ENCODE measurements at regions not wholly inside any gene's neighbourhood (a gene's known extent, or its start where the extent isn't known, plus 50 kb on each side); places are given as distances from the start of the nearest gene placed in this dataset.

DNA sequence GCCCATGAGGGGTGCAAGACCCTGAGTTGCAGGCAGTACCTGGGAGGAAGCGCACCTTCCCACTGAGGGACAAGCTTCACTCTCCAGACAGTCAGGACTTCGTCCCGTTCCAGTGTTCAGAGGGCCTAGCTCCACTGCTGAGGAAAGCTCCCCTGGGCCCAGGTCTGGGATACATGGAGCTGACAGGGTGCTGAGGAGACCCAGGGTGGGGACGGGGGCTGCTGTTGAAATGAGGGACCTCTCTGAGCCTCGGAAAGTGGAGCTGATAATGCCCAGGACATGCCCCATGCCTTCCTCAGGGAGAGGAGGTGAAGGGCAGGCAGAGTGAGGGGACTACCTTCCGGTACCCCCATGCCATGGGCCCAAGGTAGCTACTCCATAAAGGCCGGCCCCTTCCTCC lies 169.2 kb upstream of the MYCN start:
- POLR2A ChIA-PET, result no interaction called here
- Mint-ChIP-seq H3K27me3 (ENCODE audit: low read depth) (no peaks in the 10 kb centered on the region), H3K27ac (no peak overlapping the region), H3K9me3 (ENCODE audit: insufficient read depth) (no peaks in the 10 kb centered on the region), H3K4me3 (no peak overlapping the region), H3K4me1 (ENCODE audit: low read depth) (no peaks in the 10 kb centered on the region), H3K36me3 (ENCODE audit: low read depth) (no peaks in the 10 kb centered on the region)
- ATAC-seq, result no peak
- CTCF ChIA-PET, result no interaction called here
- DNase-seq, result no peak

DNA sequence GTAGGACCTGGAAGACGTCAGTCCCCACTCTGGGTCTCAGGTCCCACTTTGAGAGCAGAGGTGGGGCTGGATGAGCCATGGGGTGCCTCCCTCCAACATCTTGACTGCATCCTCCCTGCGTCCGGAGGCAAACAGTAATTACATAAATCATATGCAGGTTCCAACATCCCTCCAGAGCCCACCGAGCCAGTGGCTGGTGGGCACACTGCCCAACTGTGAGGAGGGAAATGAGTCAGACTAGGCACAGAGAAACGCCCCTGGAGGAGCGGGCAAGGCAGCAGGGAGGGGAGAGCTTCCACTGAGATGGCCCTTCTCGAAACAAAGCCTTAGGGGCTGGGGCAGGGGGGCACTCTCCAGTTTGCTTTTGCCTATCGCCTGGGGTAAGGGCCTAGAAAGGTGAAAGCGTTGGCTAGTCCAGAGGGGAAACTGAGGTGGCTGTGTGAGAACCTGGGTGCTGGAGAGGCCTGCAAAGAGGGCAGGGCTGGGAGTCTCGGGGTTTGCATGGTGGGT lies 168.2 kb upstream of the MYCN start:
- ATAC-seq (no peak), DNase-seq (no peak)
- CTCF ChIA-PET, result no interaction called here
- H3K4me1 Mint-ChIP-seq (ENCODE audit: low read depth), result no peaks in the 10 kb centered on the region
- POLR2A ChIA-PET, result no interaction called here
- no peak overlapping the region for H3K27ac Mint-ChIP-seq
- no peak overlapping the region for H3K4me3 Mint-ChIP-seq
- H3K36me3 Mint-ChIP-seq (ENCODE audit: low read depth), result no peaks in the 10 kb centered on the region
- H3K27me3 Mint-ChIP-seq (ENCODE audit: low read depth), result peaks cover 3% of the 10 kb centered on the region
- H3K9me3 Mint-ChIP-seq (ENCODE audit: insufficient read depth), result no peaks in the 10 kb centered on the region

DNA sequence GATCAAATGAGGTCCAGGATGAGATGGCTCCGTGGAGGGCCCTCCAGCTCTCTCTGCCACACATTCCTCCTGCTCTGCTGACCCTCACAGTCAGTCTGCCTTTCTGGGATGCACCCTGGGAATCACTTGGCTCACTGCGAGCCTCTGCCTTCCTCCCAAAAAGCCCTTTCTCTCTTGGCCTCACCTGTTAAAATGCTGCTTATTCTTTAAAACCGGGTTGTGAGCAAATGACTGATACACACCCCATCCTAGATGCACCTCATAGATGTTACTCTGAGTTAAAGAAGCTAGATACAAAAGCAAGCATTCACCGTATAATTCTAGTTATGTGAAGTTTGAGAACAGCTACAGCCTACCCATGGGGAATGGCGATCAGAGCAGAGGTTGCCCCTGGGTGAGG lies 167.7 kb upstream of the MYCN start:
- Mint-ChIP-seq H3K27me3 (ENCODE audit: low read depth) (peaks cover 3% of the 10 kb centered on the region), H3K4me3 (no peak overlapping the region), H3K36me3 (ENCODE audit: low read depth) (no peaks in the 10 kb centered on the region), H3K9me3 (ENCODE audit: insufficient read depth) (no peaks in the 10 kb centered on the region), H3K27ac (no peak overlapping the region), H3K4me1 (ENCODE audit: low read depth) (no peaks in the 10 kb centered on the region)
- ATAC-seq (no peak), DNase-seq (no peak)
- ChIA-PET POLR2A (no interaction called here), CTCF (no interaction called here)

DNA sequence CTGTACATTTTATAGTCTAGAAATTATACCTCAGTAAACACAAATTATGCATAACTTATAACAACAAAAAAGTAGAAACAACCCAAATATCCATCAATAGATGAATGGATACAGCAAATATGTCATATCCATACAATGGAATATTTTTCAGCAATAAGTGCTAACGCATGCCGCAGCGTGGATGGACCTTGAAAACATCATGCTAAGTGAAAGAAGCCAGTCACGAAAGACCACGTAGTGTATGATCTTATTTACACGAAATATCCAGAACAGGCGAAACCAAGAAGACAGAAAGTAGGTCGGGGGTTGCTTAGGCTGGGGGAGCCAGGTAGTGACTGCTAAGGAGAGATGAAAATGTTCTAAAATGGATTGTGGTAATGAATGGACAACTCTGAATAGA lies 167.1 kb upstream of the MYCN start:
- no peaks in the 10 kb centered on the region for H3K4me1 Mint-ChIP-seq (ENCODE audit: low read depth)
- H3K27ac Mint-ChIP-seq, result no peak overlapping the region
- DNase-seq (no peak), ATAC-seq (no peak)
- H3K9me3 Mint-ChIP-seq (ENCODE audit: insufficient read depth), result no peaks in the 10 kb centered on the region
- no peaks in the 10 kb centered on the region for H3K36me3 Mint-ChIP-seq (ENCODE audit: low read depth)
- ChIA-PET POLR2A (no interaction called here), CTCF (no interaction called here)
- H3K27me3 Mint-ChIP-seq (ENCODE audit: low read depth), result peaks cover 3% of the 10 kb centered on the region
- H3K4me3 Mint-ChIP-seq, result no peak overlapping the region

DNA sequence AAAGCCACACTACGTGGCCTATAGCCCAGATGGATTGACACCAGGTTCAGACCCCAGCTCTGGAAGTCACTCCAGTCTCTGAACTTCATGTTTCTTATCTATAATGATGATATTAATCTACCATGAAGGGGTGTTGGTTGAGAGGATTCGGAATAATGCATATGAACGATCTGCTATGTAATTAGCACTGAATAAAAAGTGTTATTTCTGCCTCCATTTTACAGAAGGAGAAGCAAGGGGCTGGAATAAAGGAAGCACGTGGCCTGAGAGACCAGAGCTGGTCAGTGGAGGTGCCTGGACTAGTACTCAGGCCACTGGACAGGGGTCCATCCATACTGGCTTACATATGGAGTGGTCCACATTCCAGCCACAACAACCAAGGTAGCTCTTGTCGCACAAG lies 166.5 kb upstream of the MYCN start:
- Mint-ChIP-seq H3K27me3 (ENCODE audit: low read depth) (peaks cover 3% of the 10 kb centered on the region), H3K36me3 (ENCODE audit: low read depth) (no peaks in the 10 kb centered on the region), H3K27ac (no peak overlapping the region), H3K4me1 (ENCODE audit: low read depth) (no peaks in the 10 kb centered on the region), H3K9me3 (ENCODE audit: insufficient read depth) (no peaks in the 10 kb centered on the region), H3K4me3 (no peak overlapping the region)
- DNase-seq (no peak), ATAC-seq (no peak)
- ChIA-PET POLR2A (no interaction called here), CTCF (no interaction called here)

DNA sequence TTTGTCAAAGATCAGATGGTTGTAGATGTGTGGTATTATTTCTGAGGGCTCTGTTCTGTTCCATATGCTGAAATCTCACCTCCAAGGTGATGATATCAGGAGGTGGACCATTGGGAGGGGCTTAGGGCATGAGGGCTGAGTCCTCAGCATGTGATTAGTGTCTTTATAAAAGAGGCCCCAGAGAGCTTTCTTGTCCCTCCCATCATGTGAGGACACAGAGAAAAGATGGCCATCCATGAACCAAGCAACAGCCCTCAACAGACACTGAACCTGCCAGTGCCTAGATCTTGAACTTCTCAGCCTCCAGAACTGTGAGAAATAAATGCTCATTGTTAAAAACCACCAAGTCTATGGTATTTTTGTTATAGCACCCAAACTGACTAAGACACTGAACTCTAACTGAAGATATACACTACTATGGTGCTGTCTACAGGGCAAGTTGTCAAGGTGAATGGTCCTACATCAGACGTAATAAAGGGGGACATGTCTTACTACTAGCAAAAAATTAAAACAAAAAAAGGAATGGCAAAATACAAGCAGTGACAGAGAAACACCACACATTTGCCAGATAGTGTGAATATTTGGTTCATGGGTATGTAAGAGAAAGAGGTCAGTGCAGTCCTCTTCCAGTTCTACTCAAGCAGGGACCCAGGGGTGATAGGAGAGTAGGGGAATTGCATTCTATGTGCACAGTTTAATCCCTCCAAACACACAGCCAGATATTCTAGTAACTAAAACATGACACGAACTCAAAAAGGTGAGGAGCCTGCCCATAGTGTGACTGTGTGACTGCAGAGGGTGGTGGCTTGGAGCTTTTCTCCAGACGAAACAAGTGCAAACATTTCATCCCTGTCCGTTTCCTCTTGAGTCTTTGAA lies 164.4 kb upstream of the MYCN start:
- ChIA-PET POLR2A (no interaction called here), CTCF (no interaction called here)
- ATAC-seq (no peak), DNase-seq (no peak)
- Mint-ChIP-seq H3K4me1 (ENCODE audit: low read depth) (no peaks in the 10 kb centered on the region), H3K27ac (no peak overlapping the region), H3K27me3 (ENCODE audit: low read depth) (peaks cover 3% of the 10 kb centered on the region), H3K36me3 (ENCODE audit: low read depth) (no peaks in the 10 kb centered on the region), H3K9me3 (ENCODE audit: insufficient read depth) (no peaks in the 10 kb centered on the region), H3K4me3 (no peak overlapping the region)

DNA sequence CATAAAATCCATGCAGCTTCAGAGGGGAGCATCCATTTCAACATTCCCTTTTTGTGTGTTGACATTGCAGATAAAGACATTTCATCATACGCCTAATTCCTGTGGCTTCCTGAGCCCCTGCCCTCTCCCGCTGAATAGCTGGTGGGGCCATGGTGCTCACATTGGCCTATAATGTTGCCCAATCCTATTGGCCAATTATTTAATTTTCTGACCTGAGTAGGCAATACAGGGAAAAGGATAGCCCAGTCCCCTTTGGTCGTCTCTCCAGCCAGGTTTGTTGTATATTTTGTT lies 163.8 kb upstream of the MYCN start:
- POLR2A ChIA-PET, result no interaction called here
- Mint-ChIP-seq H3K36me3 (ENCODE audit: low read depth) (no peaks in the 10 kb centered on the region), H3K9me3 (ENCODE audit: insufficient read depth) (no peaks in the 10 kb centered on the region), H3K4me1 (ENCODE audit: low read depth) (no peaks in the 10 kb centered on the region), H3K4me3 (no peak overlapping the region), H3K27me3 (ENCODE audit: low read depth) (peaks cover 3% of the 10 kb centered on the region), H3K27ac (no peak overlapping the region)
- CTCF ChIA-PET, result no interaction called here
- ATAC-seq (no peak), DNase-seq (no peak)

DNA sequence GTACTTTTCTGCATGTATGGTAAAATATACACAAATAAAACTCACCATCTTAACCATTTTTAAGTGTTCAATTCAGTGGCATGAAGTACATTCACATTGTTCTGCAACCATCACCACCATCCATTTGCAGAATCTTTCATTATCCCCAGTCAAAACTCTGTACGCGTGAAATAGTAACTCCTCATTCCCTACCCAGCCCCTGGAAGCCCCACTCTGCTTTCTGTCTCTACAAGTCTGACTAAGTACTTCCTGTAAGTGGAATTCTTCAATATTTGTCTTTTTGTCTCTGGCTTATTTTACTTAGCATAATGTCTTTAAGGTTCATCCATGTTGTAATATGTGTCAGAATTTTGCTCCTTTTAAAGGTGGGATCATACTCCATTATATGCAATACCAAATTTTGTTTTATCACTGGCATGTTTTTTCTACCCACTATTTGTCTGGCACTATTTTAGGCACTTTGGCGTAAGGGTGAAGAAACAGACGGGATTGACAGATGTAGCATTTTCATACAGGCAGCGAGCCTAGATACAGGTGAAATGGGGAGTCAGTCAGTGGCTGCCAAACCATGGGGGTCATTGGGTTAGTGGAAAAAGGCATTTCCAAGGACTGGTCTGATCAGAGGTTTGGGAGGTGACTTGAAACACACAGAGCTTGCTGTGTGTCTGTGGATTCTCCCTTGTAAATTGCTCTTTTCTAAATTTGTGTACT lies 163.2 kb upstream of the MYCN start:
- no peak for DNase-seq
- ChIA-PET POLR2A (no interaction called here), CTCF (no interaction called here)
- no peaks in the 10 kb centered on the region for H3K36me3 Mint-ChIP-seq (ENCODE audit: low read depth)
- H3K27ac Mint-ChIP-seq, result no peak overlapping the region
- H3K4me3 Mint-ChIP-seq, result no peak overlapping the region
- no peaks in the 10 kb centered on the region for H3K4me1 Mint-ChIP-seq (ENCODE audit: low read depth)
- no peaks in the 10 kb centered on the region for H3K9me3 Mint-ChIP-seq (ENCODE audit: insufficient read depth)
- no peak for ATAC-seq
- peaks cover 3% of the 10 kb centered on the region for H3K27me3 Mint-ChIP-seq (ENCODE audit: low read depth)

DNA sequence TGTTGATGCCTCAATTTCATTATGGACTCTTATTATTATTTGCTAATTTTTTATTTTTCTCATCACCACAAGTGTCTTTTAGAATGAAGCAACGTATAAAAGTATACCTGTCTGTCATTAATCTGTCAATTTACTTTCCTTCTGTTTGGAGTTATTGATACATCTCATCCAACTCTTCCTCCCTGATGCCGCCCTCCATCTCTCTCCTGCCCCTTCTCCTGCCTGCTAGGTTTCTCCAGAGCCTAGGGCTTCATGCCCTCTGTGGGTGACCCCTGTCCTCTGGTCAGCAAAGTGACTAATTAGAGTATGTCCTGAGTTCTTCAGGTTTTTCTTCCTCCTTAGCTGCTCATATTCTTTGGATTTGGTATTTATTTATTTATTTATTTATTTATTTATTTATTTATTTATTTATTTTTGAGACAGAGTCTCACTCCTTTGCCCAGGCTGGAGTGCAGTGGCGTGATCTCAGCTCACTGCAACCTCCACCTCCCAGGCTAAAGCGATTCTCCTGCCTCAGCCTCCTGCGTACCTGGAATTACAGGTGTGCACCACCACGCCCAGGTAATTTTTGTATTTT lies 162.5 kb upstream of the MYCN start:
- H3K27me3 Mint-ChIP-seq (ENCODE audit: low read depth), result peaks cover 3% of the 10 kb centered on the region
- H3K27ac Mint-ChIP-seq, result no peak overlapping the region
- H3K4me1 Mint-ChIP-seq (ENCODE audit: low read depth), result no peaks in the 10 kb centered on the region
- no peaks in the 10 kb centered on the region for H3K36me3 Mint-ChIP-seq (ENCODE audit: low read depth)
- ATAC-seq (no peak), DNase-seq (no peak)
- no peak overlapping the region for H3K4me3 Mint-ChIP-seq
- no peaks in the 10 kb centered on the region for H3K9me3 Mint-ChIP-seq (ENCODE audit: insufficient read depth)
- ChIA-PET CTCF (no interaction called here), POLR2A (no interaction called here)

DNA sequence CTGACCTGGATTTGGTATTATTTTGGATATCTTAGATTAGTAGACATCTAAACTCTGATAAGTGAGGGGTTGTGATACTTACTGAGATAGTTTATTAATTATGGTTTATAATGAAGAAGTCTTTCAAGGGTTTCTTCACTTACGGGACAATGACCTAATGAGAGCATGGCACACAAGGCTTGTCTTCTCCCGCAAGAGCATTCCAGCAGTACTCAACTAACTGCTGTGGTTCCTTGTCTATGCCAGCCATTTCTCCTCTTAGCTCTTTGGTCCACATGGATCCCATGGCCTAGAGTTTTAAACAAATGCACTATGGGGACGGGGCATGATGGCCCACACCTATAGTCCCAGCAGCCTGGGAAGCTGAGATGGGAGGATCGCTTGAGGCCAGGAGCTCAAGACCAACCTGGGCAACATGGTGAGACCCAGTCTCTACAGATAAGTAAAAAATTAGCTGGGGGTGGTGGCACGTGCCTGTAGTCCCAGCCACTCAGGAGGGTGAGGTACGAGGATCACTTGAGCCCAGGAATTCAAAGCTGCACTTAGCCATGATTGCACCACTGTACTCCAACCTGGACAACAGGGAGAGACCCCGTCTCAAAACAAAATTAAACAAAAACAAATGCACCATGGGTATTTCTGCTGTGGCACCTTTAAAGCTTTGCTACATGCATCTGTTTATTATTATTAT lies 161.7 kb upstream of the MYCN start:
- H3K36me3 Mint-ChIP-seq (ENCODE audit: low read depth), result no peaks in the 10 kb centered on the region
- H3K27me3 Mint-ChIP-seq (ENCODE audit: low read depth), result peaks cover 3% of the 10 kb centered on the region
- ATAC-seq, result no peak
- no peak overlapping the region for H3K4me3 Mint-ChIP-seq
- H3K9me3 Mint-ChIP-seq (ENCODE audit: insufficient read depth), result no peaks in the 10 kb centered on the region
- no peaks in the 10 kb centered on the region for H3K4me1 Mint-ChIP-seq (ENCODE audit: low read depth)
- no peak overlapping the region for H3K27ac Mint-ChIP-seq
- ChIA-PET CTCF (no interaction called here), POLR2A (no interaction called here)
- DNase-seq, result no peak

DNA sequence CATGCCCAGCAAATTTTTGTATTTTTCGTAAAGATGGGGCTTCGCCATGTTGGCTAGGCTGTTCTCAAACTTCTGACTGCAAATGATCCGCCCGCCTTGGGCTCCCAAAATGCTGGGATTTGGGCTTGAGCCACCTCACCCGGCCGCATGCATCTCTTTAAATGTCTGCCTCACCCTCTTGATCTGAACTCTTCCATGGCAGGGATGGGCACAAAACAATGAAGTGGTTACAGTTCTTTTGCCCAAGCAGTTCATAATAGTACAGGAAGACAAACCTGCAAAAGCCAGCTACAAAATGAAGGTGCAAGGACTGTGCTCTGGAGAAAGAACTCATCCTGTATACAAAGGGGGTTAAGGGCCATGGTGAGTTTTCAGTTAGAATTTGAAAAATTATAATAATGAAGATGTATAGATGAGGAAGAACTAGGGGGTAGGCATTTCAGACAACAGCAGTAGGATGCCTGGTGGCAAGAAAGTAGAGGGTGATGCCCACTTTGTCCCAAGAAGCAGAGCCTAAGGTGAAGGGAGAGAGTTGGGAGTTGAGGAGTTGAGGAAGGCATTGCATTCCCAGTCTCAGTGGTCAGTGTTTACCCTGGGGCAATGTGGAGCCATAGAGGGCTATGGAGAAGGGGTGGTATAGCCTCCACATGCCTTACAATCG lies 160.8 kb upstream of the MYCN start:
- ATAC-seq, result no peak
- ChIA-PET CTCF (no interaction called here), POLR2A (no interaction called here)
- H3K27ac Mint-ChIP-seq, result no peak overlapping the region
- H3K4me1 Mint-ChIP-seq (ENCODE audit: low read depth), result no peaks in the 10 kb centered on the region
- no peak overlapping the region for H3K4me3 Mint-ChIP-seq
- no peaks in the 10 kb centered on the region for H3K36me3 Mint-ChIP-seq (ENCODE audit: low read depth)
- no peaks in the 10 kb centered on the region for H3K9me3 Mint-ChIP-seq (ENCODE audit: insufficient read depth)
- no peak for DNase-seq
- peaks cover 3% of the 10 kb centered on the region for H3K27me3 Mint-ChIP-seq (ENCODE audit: low read depth)

DNA sequence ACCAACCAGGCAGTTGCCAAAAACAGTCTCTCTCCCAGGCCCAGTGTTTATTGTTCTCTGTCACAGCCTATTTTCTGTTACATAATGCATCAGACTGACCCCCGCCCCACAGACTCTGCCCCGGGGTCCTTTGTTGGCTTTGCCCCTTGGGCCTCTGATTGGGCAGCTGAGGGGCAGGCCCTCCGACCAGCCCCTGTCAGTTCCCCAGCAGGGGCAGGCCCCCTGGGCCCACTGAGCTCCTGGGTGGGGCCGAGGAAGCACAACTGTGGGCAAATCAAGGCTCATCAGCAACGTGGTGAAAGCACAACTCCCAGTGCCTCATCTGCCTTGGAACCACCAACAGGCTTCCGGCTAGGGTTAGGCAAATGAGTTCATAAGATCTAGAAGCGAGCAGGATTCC lies 160.1 kb upstream of the MYCN start:
- Mint-ChIP-seq H3K27me3 (ENCODE audit: low read depth) (peaks cover 3% of the 10 kb centered on the region), H3K36me3 (ENCODE audit: low read depth) (no peaks in the 10 kb centered on the region), H3K4me1 (ENCODE audit: low read depth) (no peaks in the 10 kb centered on the region), H3K27ac (no peak overlapping the region), H3K9me3 (ENCODE audit: insufficient read depth) (no peaks in the 10 kb centered on the region), H3K4me3 (no peak overlapping the region)
- CTCF ChIA-PET, result no interaction called here
- no peak for DNase-seq
- ATAC-seq, result no peak
- POLR2A ChIA-PET, result no interaction called here
